ENCODE measurements at regions not wholly inside any gene's neighbourhood (a gene's known extent, or its start where the extent isn't known, plus 50 kb on each side); places are given as distances from the start of the nearest gene placed in this dataset.

GRCh38 chr10:28139138-28139537, 140.3 kb upstream of the ODAD2 start:
- TF ChIP-seq EP300 (IDR thresholded peaks at IDR 0.05; ENCODE audit: borderline replicate concordance in 1 of 2, low read depth in 1 of 2, low read length in 1 of 2) (no peak), CTCF (IDR thresholded peaks at IDR 0.05) (no peak), TCF12 (IDR thresholded peaks at IDR 0.05) (no peak)
